Esophagus squamous epithelium (tissue), 4 donors: ENCODE measurements at regions not wholly inside any gene's neighbourhood (a gene's known extent, or its start where the extent isn't known, plus 50 kb on each side); places are given as distances from the start of the nearest gene placed in this dataset.

ENCODE experiments used
- CTCF ChIP-seq, 6 experiments: fragments of 450-650 bp in 4 of 6; fragments of 200-600 bp in 2 of 6; sonication (generic) in 2 of 6; IDR thresholded peaks; one replicate each; pipeline ENCODE4 v1.5.1; 2016 to 2019; ENCODE audit warnings: antibody characterized with exemption in 6 of 6, mild to moderate bottlenecking in 4 of 6, moderate library complexity in 4 of 6
- POLR2A ChIP-seq, 4 donors: fragments of 450-650 bp; IDR thresholded peaks; one replicate each; pipeline ENCODE4 v1.6.1; 2017; ENCODE audit warnings: antibody characterized with exemption in 4 of 4, mild to moderate bottlenecking in 4 of 4, moderate library complexity in 3 of 4

- no peak for TF ChIP-seq POLR2A (IDR thresholded peaks at IDR 0.05)
- no peak for TF ChIP-seq CTCF (IDR thresholded peaks at IDR 0.05)
These were observed 811.6 kb downstream of the PLCL1 start for GRCh38 chr2:198615972-198616371.
